ENCODE measurements at regions not wholly inside any gene's neighbourhood (a gene's known extent, or its start where the extent isn't known, plus 50 kb on each side); places are given as distances from the start of the nearest gene placed in this dataset.

DNA sequence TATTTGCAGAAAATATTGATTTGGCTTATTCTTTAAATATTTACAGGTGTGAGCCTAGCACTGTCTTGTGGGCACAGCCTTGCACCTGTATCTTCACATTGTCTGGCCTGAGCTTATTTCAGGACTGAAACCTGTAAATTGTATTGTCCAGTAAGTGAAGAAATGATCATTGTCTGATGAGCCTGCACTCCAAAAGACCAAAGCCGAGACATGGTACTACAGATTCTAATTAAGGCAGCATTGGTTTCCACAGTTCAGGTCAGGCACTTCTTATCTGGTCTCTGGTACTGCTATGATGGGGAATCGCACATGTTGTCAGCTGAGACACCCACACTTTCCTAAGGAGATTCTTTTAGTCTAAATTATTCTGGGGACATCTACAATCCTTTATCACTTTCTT lies 479.0 kb downstream of the TDRD15 start:
- Histone ChIP-seq H3K27me3 (ENCODE audit: low read length) (0 out of 2 replicates have a peak, but pooled peaks cover 2% of the 10 kb centered on the region), H3K79me2 (ENCODE audit: low read length) (no peaks in the 10 kb centered on the region), H3K4me3 (ENCODE audit: low read length) (no peak overlapping the region), H2AFZ (ENCODE audit: low read length) (no peak overlapping the region), H3K27ac (ENCODE audit: low read length) (no peak overlapping the region), H3K9me3 (ENCODE audit: low read length) (no peaks in the 10 kb centered on the region), H3K9ac (ENCODE audit: low read length) (no peak overlapping the region), H4K20me1 (ENCODE audit: insufficient read depth, low read depth, low read length) (no peaks in the 10 kb centered on the region), H3K36me3 (ENCODE audit: insufficient read depth, low read length) (no peaks in the 10 kb centered on the region), H3K9me2 (replicated peaks; ENCODE audit: insufficient read depth, low read length) (no peaks in the 10 kb centered on the region), H3K4me2 (ENCODE audit: low read depth, low read length, poor library complexity, severe bottlenecking) (no peak overlapping the region), H3K4me1 (ENCODE audit: low read length) (no peaks in the 10 kb centered on the region)
- no peak for DNase-seq

DNA sequence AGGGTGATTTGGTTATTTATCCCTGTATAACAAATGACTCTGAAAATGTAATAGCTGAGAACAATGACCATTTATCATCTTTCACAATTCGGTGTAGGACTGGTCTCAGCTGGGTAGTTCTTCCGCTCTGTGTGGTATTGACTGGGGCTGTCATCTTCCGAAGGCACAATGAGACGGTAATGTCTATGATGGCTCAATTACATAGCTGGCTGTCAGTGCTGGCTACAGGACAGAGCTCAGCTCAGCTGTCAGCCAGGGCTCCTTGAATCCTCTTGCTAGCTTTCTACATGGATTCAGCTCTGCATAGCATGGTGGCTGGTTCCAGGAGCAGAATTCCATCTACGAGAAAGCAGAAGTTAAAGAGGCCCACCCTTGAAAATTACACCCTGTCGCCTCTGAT lies 483.8 kb downstream of the TDRD15 start:
- H3K4me1 ChIP-seq (ENCODE audit: low read length) = no peaks in the 10 kb centered on the region
- no peak for DNase-seq
- H3K9me2 ChIP-seq (replicated peaks; ENCODE audit: insufficient read depth, low read length) = no peaks in the 10 kb centered on the region
- no peak overlapping the region for H3K27ac ChIP-seq (ENCODE audit: low read length)
- no peak overlapping the region for H3K4me3 ChIP-seq (ENCODE audit: low read length)
- H2AFZ ChIP-seq (ENCODE audit: low read length) = no peak overlapping the region
- no peak overlapping the region for H3K4me2 ChIP-seq (ENCODE audit: low read depth, low read length, poor library complexity, severe bottlenecking)
- no peak overlapping the region for H3K9ac ChIP-seq (ENCODE audit: low read length)
- H4K20me1 ChIP-seq (ENCODE audit: insufficient read depth, low read depth, low read length) = no peaks in the 10 kb centered on the region
- 0 out of 2 replicates have a peak, but pooled peaks cover 2% of the 10 kb centered on the region for H3K27me3 ChIP-seq (ENCODE audit: low read length)
- H3K9me3 ChIP-seq (ENCODE audit: low read length) = no peaks in the 10 kb centered on the region
- no peaks in the 10 kb centered on the region for H3K36me3 ChIP-seq (ENCODE audit: insufficient read depth, low read length)
- no peaks in the 10 kb centered on the region for H3K79me2 ChIP-seq (ENCODE audit: low read length)

DNA sequence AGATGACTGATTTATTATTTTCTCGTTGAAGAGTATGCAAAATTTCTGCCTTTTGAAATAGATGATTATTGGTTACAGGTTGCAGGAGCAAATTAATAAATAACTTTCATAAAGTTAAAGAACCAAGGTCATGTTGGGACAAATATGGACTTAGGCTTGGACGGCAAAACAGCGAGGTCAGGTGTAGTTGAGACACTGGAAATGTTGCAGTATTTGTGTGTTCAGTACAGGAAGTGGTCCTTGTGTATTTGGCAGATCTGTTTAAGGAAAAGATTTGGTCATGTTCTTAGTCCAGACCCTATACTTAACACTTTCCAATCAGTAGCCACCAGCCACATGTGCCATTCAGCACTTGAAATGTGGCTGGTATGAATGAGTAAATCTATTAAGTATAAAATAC lies 486.5 kb downstream of the TDRD15 start:
- Histone ChIP-seq H3K27ac (ENCODE audit: low read length) (no peak overlapping the region), H3K36me3 (ENCODE audit: insufficient read depth, low read length) (no peaks in the 10 kb centered on the region), H3K4me2 (ENCODE audit: low read depth, low read length, poor library complexity, severe bottlenecking) (no peak overlapping the region), H3K9me3 (ENCODE audit: low read length) (no peaks in the 10 kb centered on the region), H3K9ac (ENCODE audit: low read length) (no peak overlapping the region), H3K4me1 (ENCODE audit: low read length) (no peaks in the 10 kb centered on the region), H3K4me3 (ENCODE audit: low read length) (no peak overlapping the region), H4K20me1 (ENCODE audit: insufficient read depth, low read depth, low read length) (no peaks in the 10 kb centered on the region), H3K27me3 (ENCODE audit: low read length) (0 out of 2 replicates have a peak, but pooled peaks cover 2% of the 10 kb centered on the region), H3K79me2 (ENCODE audit: low read length) (no peaks in the 10 kb centered on the region), H2AFZ (ENCODE audit: low read length) (no peak overlapping the region), H3K9me2 (replicated peaks; ENCODE audit: insufficient read depth, low read length) (no peaks in the 10 kb centered on the region)
- no peak for DNase-seq

GRCh38 chr2:21617885-21618434 lies 494.2 kb downstream of the TDRD15 start:
- DNase-seq = no peak
- Histone ChIP-seq H3K27ac (ENCODE audit: low read length) (no peak overlapping the region), H3K27me3 (ENCODE audit: low read length) (no peaks in the 10 kb centered on the region), H3K9me2 (replicated peaks; ENCODE audit: insufficient read depth, low read length) (no peaks in the 10 kb centered on the region), H3K4me1 (ENCODE audit: low read length) (no peaks in the 10 kb centered on the region), H3K9me3 (ENCODE audit: low read length) (no peaks in the 10 kb centered on the region), H2AFZ (ENCODE audit: low read length) (no peak overlapping the region), H3K79me2 (ENCODE audit: low read length) (no peaks in the 10 kb centered on the region), H3K4me3 (ENCODE audit: low read length) (no peak overlapping the region), H3K4me2 (ENCODE audit: low read depth, low read length, poor library complexity, severe bottlenecking) (no peak overlapping the region), H3K9ac (ENCODE audit: low read length) (no peak overlapping the region), H4K20me1 (ENCODE audit: insufficient read depth, low read depth, low read length) (no peaks in the 10 kb centered on the region), H3K36me3 (ENCODE audit: insufficient read depth, low read length) (no peaks in the 10 kb centered on the region)

GRCh38 chr2:21620771-21621170 lies 497.0 kb downstream of the TDRD15 start:
- H2AFZ ChIP-seq (ENCODE audit: low read length) = no peak overlapping the region
- H3K27ac ChIP-seq (ENCODE audit: low read length) = no peak overlapping the region
- H4K20me1 ChIP-seq (ENCODE audit: insufficient read depth, low read depth, low read length) = no peaks in the 10 kb centered on the region
- H3K9me2 ChIP-seq (replicated peaks; ENCODE audit: insufficient read depth, low read length) = no peaks in the 10 kb centered on the region
- H3K9ac ChIP-seq (ENCODE audit: low read length) = no peak overlapping the region
- no peaks in the 10 kb centered on the region for H3K79me2 ChIP-seq (ENCODE audit: low read length)
- H3K4me1 ChIP-seq (ENCODE audit: low read length) = no peaks in the 10 kb centered on the region
- H3K4me3 ChIP-seq (ENCODE audit: low read length) = no peak overlapping the region
- no peak overlapping the region for H3K4me2 ChIP-seq (ENCODE audit: low read depth, low read length, poor library complexity, severe bottlenecking)
- DNase-seq = no peak
- H3K27me3 ChIP-seq (ENCODE audit: low read length) = no peaks in the 10 kb centered on the region
- no peaks in the 10 kb centered on the region for H3K9me3 ChIP-seq (ENCODE audit: low read length)
- H3K36me3 ChIP-seq (ENCODE audit: insufficient read depth, low read length) = no peaks in the 10 kb centered on the region

DNA sequence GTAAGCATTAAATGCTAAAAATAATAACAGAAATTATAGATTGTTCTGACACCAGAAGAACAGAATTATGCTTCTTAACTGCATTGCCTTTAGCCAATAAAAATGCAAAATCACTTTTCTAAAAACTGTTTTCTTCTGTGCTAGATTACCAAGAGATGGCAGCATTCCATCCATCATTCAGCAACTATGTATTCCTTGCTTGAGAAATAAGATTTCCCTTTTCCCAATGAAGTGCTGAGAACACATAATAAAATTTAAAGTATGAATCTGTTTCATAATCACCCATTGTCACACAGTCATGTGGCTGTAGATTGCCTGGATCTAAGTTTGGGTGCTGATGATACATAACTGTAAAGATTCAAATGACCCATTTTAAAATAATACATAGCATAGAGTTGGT lies 504.2 kb downstream of the TDRD15 start:
- no peak overlapping the region for H3K4me2 ChIP-seq (ENCODE audit: low read depth, low read length, poor library complexity, severe bottlenecking)

GRCh38 chr2:21633015-21633414 lies 509.2 kb downstream of the TDRD15 start:
- no peaks in the 10 kb centered on the region for H3K9me3 ChIP-seq (ENCODE audit: low read length)
- no peaks in the 10 kb centered on the region for H3K27me3 ChIP-seq (ENCODE audit: low read length)
- H3K4me2 ChIP-seq (ENCODE audit: low read depth, low read length, poor library complexity, severe bottlenecking) = no peak overlapping the region
- no peak overlapping the region for H2AFZ ChIP-seq (ENCODE audit: low read length)
- no peak overlapping the region for H3K9ac ChIP-seq (ENCODE audit: low read length)
- no peak for DNase-seq
- H3K79me2 ChIP-seq (ENCODE audit: low read length) = no peaks in the 10 kb centered on the region
- H4K20me1 ChIP-seq (ENCODE audit: insufficient read depth, low read depth, low read length) = no peaks in the 10 kb centered on the region
- no peaks in the 10 kb centered on the region for H3K9me2 ChIP-seq (replicated peaks; ENCODE audit: insufficient read depth, low read length)
- no peaks in the 10 kb centered on the region for H3K36me3 ChIP-seq (ENCODE audit: insufficient read depth, low read length)
- H3K27ac ChIP-seq (ENCODE audit: low read length) = no peak overlapping the region
- no peak overlapping the region for H3K4me3 ChIP-seq (ENCODE audit: low read length)
- H3K4me1 ChIP-seq (ENCODE audit: low read length) = no peaks in the 10 kb centered on the region

More for the DNA sequence above, 504.2 kb downstream of the TDRD15 start:
- no peaks in the 10 kb centered on the region for H3K9me2 ChIP-seq (replicated peaks; ENCODE audit: insufficient read depth, low read length)
- H3K4me3 ChIP-seq (ENCODE audit: low read length) = no peak overlapping the region
- no peak overlapping the region for H2AFZ ChIP-seq (ENCODE audit: low read length)
- H3K27ac ChIP-seq (ENCODE audit: low read length) = no peak overlapping the region
- H4K20me1 ChIP-seq (ENCODE audit: insufficient read depth, low read depth, low read length) = no peaks in the 10 kb centered on the region
- no peaks in the 10 kb centered on the region for H3K27me3 ChIP-seq (ENCODE audit: low read length)
- H3K9ac ChIP-seq (ENCODE audit: low read length) = no peak overlapping the region
- no peaks in the 10 kb centered on the region for H3K9me3 ChIP-seq (ENCODE audit: low read length)
- H3K36me3 ChIP-seq (ENCODE audit: insufficient read depth, low read length) = no peaks in the 10 kb centered on the region
- DNase-seq = no peak
- H3K79me2 ChIP-seq (ENCODE audit: low read length) = no peaks in the 10 kb centered on the region
- no peaks in the 10 kb centered on the region for H3K4me1 ChIP-seq (ENCODE audit: low read length)

DNA sequence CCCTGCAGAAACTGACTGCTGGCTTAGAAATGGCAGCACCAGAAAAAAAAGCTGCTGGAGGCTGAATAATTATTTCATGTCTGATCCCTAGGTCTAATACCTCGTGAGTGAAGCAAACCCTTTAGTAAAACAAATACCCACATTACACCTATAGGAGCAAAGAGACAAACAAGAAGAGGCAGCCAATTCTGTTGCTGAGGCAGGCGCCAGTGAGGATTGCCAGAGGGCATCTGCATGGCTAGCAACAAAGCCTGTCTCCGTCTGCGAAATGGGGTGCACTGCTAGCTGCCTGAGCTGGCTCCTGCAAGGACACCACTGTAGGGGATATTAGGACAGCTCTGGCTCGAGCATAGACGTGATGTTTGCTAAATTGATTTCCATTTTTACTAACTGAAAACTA lies 509.7 kb downstream of the TDRD15 start:
- no peak overlapping the region for H2AFZ ChIP-seq (ENCODE audit: low read length)
- no peak overlapping the region for H3K9ac ChIP-seq (ENCODE audit: low read length)
- no peaks in the 10 kb centered on the region for H3K9me3 ChIP-seq (ENCODE audit: low read length)
- H3K4me2 ChIP-seq (ENCODE audit: low read depth, low read length, poor library complexity, severe bottlenecking) = no peak overlapping the region
- no peaks in the 10 kb centered on the region for H3K4me1 ChIP-seq (ENCODE audit: low read length)
- no peaks in the 10 kb centered on the region for H3K79me2 ChIP-seq (ENCODE audit: low read length)
- no peaks in the 10 kb centered on the region for H3K36me3 ChIP-seq (ENCODE audit: insufficient read depth, low read length)
- no peaks in the 10 kb centered on the region for H3K9me2 ChIP-seq (replicated peaks; ENCODE audit: insufficient read depth, low read length)
- no peaks in the 10 kb centered on the region for H3K27me3 ChIP-seq (ENCODE audit: low read length)
- no peak overlapping the region for H3K4me3 ChIP-seq (ENCODE audit: low read length)
- no peak for DNase-seq
- H3K27ac ChIP-seq (ENCODE audit: low read length) = no peak overlapping the region
- no peaks in the 10 kb centered on the region for H4K20me1 ChIP-seq (ENCODE audit: insufficient read depth, low read depth, low read length)

- Histone ChIP-seq H2AFZ (ENCODE audit: low read length) (no peak overlapping the region), H3K4me2 (ENCODE audit: low read depth, low read length, poor library complexity, severe bottlenecking) (no peak overlapping the region), H3K79me2 (ENCODE audit: low read length) (no peaks in the 10 kb centered on the region), H3K9me2 (replicated peaks; ENCODE audit: insufficient read depth, low read length) (0 out of 2 replicates have a peak, but pooled peaks cover 3% of the 10 kb centered on the region), H4K20me1 (ENCODE audit: insufficient read depth, low read depth, low read length) (no peaks in the 10 kb centered on the region), H3K9me3 (ENCODE audit: low read length) (no peaks in the 10 kb centered on the region), H3K27me3 (ENCODE audit: low read length) (no peaks in the 10 kb centered on the region), H3K36me3 (ENCODE audit: insufficient read depth, low read length) (no peaks in the 10 kb centered on the region), H3K4me1 (ENCODE audit: low read length) (no peaks in the 10 kb centered on the region), H3K9ac (ENCODE audit: low read length) (no peak overlapping the region), H3K4me3 (ENCODE audit: low read length) (no peak overlapping the region), H3K27ac (ENCODE audit: low read length) (no peak overlapping the region)
- DNase-seq = no peak
Measured at GRCh38 chr2:21633911-21634310, 510.1 kb downstream of the TDRD15 start.

Data from Karpas-422 (cell line).